ENCODE measurements at regions not wholly inside any gene's neighbourhood (a gene's known extent, or its start where the extent isn't known, plus 50 kb on each side); places are given as distances from the start of the nearest gene placed in this dataset.
"Not testable (repeated sequence)": the region's sequence is repeated elsewhere in the genome, so short reads cannot be mapped to it uniquely, and the experiment has no call there.

DNA sequence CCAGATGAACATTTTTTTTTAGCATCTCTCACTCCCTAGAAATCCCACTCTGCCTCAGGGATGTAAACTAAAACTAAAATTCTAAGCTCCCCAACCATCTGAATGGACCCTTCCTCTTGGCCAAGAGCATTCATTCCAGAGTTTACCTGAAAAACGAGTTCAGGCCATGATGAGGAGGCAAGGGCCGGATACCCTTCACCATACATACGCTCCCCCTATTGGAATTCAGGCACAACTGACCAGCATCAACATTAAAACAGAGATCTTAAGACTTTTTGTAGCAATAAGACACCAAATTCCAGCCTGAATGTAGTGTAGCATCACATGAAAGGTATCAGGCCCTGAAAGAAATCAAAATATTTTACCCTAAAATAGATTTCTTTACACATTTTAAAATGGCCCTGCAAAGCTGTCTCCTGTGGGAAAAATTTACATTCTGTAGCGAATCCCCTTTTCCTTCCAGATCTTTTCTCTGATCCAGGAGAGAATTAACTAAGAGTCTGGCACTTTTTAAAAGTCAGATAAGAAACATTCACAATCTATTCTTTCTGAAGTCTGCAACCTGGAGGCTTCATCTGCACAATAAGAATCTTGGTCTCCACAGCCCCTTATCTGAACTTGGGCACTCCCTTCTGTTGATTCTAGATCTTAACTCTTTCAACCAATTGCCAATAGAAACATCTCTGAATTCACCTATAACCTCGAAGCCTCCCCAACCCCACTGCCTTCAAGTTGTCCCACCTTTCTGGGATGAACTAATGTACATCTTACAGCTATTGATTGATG lies 888.5 kb downstream of the UQCRFS1 start:
- no peak for DNase-seq (ENCODE audit: low spot score)

DNA sequence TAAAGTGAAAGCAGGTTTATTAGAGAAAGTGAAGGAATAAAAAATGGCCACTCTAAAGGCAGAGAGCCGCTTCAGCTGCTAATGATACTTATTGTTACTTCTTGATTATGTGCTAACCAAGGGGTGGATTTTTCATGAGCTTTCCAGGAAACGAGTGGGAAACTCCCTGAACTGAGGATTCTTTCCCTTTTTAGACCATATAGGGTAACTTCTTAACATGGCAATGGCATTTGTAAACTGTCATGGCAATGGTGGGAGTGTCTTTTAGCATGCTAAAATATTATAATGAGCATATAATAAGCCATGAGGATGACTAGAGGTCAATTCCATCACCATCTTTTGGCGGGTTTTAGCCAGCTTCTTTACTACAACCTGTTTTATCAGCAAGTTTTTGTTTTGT lies 890.0 kb downstream of the UQCRFS1 start:
- no peak for DNase-seq (ENCODE audit: low spot score)

DNA sequence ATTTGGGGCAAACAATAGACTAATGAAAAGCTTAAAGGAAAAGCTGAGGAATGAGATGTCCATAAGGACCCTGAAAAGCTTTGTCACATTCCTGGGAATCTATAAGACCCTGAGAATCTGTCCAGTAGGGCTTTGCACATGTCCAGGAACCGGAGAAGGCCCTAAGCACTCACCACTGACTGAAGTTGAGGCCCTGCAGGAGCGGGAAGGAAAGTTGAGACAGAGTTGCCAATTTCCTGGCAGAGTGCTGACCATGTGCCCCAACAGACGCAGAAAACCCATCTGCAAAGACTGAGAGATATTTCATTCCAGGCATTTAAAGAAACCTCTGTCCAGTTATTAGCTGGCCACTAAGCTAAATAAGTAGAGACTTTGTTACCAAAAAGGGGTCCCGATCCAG lies 890.5 kb downstream of the UQCRFS1 start:
- no peak for DNase-seq (ENCODE audit: low spot score)

DNA sequence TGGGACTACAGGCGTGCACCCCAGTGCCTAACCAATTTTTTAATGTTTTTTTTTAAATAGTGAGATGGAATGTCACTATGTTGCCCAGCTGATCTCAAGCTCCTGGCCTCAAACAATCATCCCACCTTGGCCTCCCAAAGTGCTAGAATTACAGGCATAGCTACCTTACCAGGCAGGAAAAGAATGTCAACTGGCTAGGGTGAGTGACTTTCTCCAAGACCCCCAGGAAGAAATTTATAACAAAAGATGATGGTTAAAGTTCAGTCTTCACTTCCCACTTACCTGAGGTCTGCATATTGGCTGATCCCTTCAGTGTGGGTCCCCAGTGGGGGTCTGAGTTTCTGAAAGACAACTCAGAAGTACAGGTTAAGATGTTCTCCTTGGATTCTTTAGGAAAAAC lies 893.0 kb downstream of the UQCRFS1 start:
- no peak for DNase-seq (ENCODE audit: low spot score)

DNA sequence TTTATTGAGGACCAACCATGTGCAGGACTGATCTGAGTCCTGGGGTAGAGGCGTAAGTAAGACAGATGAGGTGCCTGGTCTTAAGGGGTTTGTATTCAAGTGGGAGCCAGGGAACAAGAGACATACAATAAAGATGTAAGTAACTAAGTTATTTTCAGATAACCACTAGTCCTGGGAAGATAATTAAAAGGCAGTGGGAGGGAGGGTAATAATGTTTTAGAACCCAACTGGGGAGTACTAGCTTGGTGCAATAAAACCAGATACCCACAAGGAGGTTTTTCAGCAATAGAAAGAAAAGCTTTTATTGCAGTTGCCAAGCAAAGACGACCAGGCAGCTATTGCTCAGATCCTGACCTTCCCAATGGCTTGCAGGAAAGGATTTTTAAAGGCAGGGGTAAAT lies 893.7 kb downstream of the UQCRFS1 start:
- no peak for DNase-seq (ENCODE audit: low spot score)

DNA sequence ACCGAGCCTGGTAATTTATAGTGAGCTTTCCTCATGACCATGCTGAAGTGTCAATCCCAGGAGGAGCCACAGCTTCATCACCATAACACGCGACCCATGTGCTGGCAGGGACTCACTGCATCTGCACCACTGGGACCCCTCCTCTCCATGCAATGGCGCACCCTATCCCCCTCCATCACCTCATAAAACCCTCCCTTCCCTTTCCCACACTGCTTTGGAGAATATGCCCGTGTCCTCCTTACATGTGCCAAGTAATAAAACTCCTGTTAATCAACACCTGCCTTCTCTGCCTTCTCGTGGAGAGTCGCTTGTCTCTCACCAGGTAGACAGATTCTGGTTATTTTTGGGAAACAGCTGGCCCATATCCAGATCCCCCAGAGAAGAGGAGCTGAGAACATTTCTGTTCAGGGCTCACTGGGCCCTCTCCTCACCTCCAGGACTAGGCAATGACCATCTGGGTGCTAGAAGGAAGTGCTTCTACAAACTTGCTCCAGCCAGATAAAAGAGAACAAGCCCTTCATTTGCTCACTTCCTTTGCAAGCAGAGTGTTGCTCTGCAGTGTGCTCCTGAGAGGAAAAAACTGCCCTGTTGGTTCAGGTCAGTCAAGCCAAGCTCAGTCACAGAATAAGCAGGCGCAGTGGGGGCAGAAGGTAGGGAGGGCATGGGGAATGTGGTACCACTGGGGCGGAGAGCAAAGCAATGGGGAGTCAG lies 894.3 kb downstream of the UQCRFS1 start:
- DNase-seq (ENCODE audit: low spot score), result no peak

DNA sequence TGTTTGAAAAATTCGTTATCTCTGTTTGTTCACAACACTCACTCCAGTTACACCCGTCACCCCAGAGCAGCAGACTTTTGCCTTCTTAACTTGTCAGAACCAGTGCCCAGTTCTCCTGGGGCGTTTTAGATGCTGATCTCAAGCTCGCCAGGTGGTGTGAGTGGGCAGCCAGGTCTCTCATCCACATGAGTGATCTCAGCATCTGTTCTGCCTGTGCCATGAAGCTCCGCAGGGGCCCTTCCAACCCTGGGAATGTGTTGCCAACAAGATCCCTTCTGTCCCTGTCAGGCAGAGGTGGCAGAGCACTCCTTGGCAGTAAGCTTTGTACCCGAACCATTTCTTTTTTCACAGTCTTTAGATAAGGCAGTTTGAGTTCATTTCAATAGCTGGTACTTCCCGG lies 896.5 kb downstream of the UQCRFS1 start:
- DNase-seq (ENCODE audit: low spot score), result no peak

DNA sequence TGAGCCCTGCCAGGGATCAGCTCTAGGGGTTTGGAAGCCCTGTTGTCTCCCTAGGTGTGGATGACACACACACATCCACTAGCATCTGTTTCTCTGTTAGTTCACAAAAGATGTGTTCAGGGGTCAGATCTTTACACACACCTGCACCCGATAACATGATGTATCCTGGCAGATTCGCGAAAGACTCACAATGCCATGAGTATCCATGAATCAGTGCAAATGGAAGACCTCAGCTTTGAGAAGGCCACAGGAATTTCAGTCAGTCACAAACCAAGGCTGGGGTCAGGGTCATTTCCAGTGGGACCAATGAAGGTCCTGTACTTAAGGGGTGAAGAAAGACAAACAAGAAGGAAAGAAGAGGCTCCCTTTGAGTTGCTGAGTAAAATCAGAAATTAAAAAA lies 898.2 kb downstream of the UQCRFS1 start:
- DNase-seq (ENCODE audit: low spot score), result no peak

DNA sequence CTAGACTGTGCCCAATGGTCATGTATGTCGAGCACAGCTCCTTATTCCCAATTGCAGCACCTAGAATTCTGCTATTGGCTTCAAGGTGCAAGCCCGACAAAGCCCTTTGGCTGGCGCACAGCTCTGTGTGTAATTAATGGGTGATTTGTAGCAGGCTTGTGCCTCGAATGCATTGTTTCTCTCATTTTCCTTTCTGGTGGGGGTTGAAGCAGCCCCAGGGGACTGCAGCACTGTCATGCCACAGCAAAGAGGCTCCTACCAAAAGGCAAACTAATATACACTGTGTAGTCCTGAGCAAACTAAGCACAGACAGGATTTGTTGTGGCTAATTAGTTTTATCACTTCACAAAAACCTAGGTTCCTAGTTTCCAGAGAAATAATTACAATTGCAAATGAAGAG lies 898.7 kb downstream of the UQCRFS1 start:
- DNase-seq (ENCODE audit: low spot score), result no peak

DNA sequence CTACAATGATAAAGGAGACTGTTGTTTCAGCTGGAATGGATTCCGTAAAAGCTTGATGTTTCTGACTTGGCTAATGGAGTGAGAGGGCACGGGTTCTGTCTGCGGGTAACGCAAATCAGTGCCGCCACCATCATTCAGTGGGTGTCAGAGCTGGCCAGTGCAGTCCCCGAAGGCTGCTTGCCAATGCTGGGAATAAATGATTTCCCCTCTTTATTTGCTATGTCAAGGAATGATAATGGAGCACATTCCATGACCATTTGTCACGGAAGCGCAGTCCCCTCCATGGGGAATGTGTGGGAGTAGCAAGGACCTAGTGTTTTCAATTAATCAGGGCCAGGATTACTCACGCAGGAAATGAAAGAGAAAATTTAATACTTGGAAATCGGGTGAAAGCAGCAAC lies 899.3 kb downstream of the UQCRFS1 start:
- DNase-seq (ENCODE audit: low spot score), result no peak

DNA sequence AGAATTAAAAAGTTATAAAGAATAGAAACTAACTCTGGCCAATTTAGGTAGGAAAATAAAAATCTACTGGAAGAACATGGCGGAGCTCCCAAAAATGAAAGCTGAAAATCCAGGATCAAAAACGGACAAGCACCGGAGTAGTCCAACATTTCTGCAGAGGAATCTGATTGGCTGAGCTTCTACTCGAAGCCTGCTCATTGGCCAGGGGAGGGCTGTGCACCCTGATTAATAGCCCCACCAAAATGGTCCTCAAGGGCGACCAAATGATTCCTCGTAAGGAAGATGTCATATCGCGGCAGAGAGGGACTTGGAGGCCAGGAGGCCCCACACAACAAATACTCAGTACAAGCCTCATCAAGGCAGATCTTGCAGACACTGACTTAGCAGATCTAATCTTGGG lies 900.7 kb downstream of the UQCRFS1 start:
- DNase-seq (ENCODE audit: low spot score), result no peak

DNA sequence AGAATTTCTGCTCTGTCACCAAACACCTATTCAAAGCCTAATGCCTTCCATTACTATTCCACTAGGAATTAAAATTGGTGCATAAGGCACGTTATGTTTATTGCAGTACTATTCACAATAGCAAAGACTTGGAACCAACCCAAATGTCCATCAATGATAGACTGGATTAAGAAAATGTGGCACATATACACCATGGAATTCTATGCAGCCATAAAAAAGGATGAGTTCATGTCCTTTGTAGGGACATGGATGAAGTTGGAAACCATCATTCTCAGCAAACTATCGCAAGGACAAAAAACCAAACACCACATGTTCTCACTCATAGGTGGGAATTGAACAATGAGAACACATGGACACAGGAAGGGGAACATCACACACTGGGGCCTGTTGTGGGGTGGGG lies 902.1 kb downstream of the UQCRFS1 start:
- DNase-seq (ENCODE audit: low spot score), result not testable (repeated sequence)

DNA sequence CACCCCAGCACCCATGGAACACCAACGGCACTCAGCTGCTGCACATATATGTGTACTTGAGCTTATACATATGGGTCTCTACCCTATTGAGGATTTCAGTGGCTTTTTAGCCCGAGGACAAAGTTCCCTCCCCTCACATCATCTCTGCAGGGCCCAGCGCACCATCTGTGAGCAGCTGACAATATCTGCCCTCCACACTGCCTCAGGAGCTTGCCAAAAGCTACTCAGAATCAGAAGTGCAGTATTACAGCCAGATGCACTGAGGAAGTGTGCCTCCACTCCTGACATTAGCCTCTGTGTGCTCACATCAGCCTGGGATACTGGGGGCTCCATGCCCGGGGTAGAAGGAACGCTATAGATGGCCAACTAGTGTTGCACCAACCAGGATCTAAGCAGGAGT lies 903.9 kb downstream of the UQCRFS1 start:
- no peak for DNase-seq (ENCODE audit: low spot score)

DNA sequence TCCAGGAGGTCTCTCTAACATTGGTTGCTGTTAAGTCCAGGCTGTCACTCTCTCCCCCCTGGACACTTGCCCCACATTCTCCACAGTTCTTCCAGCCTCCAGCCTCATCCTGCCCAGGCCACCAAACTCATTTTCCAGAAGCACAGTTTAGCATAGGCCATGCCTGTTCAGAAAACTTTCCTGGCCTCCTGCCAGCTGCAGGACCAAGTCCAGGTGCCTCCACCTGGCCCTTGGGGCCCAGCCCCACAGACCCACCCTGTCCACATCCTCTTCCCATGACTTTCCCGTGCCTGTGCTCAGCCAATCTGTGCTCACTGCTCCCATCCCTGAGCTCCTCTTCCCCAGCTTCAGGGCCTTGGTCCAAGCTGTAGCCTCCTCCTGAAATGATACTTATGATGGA lies 905.0 kb downstream of the UQCRFS1 start:
- no peak for DNase-seq (ENCODE audit: low spot score)

DNA sequence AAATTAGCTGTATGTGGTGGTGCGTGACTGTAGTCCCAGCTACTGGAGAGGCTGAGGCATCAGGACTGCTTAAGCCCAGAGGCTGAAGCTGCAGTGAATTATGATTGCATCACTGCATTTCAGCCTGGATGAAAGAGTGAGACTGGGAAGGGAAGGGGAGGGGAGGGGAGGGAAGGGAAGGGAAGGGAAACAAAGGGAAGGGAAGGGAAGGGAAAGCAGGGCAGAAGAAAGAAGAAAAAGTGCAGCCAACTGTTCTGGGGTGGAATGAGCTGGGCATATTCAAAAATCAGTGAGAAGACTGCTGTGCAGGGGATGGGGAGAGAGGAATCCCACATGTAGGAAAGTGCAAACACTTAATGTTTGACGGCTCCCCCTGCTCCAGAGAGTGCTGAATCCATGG lies 905.5 kb downstream of the UQCRFS1 start:
- no peak for DNase-seq (ENCODE audit: low spot score)

DNA sequence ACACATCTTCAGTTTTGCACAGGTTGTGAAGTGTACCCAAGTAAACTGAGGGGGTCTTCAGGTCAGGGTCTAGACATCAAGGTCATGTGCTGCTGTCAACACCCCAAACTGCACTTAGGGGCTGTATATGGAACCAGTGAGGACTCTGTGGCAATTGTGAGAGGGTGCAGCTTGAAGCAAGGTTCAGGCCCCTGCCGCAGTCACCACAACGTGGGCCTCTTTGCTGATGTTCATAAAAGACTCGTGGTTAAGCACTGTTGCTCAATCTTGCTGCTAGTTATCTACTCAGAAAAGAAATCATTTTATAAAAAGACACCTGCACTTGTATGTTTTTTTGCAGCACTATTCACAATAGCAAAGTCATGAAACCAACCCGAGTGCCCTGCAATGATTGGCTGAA lies 907.4 kb downstream of the UQCRFS1 start:
- DNase-seq (ENCODE audit: low spot score), result no peak

DNA sequence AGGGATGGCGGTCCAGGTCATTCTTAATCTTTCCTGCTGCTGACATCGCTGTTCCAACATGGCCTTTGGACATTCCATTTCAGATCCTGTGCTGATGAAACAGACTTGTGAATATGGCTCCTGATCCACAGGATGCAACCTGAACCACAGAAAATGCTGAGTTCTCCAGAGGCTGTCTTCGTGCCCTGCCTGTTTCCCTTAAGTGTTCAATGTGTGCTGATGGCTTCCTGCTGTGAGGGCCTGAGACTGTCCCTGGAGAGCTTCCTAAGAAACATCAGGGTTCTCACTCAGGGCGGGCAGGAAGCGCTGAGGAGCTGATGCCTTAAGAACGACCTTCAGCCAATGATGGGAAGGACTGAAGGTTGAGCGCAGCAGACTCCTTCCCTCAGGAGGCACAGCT lies 909.4 kb downstream of the UQCRFS1 start:
- no peak for DNase-seq (ENCODE audit: low spot score)

DNA sequence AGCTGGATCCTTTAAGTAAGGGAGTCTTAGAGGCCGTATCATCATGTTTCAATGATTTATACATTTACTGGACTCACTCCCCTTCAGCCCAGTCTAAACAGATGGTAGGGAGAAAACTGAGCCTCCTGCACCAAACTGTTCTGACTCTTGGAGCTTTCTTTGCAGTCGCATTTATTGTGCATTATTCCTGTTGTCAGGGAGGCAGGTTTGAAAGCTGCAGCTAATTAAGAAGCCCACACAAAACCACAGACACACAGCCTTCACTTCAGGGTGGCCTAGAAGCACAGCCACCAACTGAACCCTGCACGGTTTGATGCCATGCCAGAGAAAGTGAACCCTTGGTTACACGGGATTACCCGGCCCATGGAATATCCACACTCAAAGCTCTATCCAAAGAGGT lies 911.0 kb downstream of the UQCRFS1 start:
- DNase-seq (ENCODE audit: low spot score), result no peak

DNA sequence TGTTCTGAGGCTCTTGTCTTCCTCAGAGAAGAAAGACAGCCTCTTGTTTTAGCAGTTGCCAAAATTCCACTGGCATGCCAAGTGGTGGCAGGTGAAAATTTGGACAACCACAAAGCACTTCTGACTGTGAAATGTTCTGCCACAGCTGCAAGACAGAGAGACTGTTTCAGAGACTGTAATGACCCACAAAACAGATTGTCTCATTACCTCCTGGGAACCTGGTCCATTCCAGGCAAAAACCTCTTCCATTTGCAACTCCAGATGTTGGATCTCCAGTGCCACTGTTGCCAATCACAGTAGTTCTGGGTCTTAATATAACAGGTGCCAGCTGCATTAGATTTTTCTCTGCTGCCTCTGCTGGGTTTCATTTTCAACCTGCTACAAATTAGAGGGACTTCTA lies 911.5 kb downstream of the UQCRFS1 start:
- DNase-seq (ENCODE audit: low spot score), result no peak

DNA sequence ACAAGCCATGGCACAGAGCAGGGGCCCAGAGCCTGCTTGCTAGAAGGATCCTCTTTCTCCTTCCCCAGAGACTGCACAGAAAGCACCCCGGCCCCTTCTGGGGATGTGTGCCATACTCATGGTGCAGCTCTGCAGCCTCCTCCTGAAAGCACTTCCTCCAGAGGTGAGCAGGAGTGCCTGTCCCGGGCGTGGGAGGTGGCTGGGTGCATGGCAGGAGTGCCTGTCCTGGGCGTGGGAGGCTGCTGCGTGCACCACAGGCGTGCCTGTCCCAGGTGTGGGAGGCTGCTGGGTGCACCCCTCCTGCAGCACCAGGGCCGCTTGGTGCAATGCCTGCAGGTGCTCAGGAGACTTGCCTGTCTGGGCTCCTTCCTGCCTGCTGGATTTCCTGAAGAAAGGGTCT lies 913.3 kb downstream of the UQCRFS1 start:
- no peak for DNase-seq (ENCODE audit: low spot score)

DNA sequence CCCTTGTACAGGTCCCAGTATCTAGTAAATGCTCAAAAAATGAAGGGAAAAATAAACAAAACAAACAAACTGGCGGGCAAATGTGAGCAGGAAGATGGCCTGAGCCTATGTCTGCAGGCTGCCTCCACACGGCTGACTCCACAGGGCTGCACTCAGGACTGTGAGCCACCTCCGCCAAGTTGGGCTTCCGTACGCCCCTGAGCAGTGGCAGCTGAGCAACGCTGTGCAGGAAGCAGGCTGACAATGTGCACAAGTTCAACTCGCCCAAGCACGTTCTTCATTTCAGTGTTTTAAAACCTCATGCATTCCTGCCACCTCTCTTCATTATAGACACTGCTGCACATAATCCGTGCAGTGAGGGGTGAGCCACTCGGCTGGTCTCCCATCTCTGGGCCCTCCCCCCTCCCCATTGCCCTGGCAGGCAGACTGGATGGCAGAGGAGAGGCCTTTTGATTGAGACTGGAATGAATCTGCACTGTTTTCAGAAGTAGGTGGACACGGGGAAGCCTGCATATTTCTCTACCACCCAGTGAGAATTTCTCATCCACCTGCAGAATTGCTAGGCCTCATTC lies 915.3 kb downstream of the UQCRFS1 start:
- DNase-seq (ENCODE audit: low spot score), result no peak

DNA sequence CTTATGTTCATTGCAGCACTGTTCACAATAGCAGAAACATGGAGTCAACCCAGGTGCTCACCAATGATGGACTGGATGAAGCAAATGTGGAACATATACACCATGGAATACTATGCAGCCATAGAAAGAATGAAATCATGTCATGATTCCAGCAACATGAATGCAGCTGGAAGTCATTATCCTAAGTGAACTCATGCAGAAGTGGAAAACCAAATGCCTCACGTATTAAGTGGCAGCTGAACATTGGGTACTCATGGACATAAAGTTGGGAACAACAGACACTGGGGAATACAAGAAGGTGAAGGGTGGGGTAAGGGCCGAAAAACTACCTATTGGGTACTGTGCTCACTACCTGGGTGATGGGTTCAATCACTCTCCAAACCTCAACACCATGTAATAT lies 915.9 kb downstream of the UQCRFS1 start:
- no peak for DNase-seq (ENCODE audit: low spot score)

DNA sequence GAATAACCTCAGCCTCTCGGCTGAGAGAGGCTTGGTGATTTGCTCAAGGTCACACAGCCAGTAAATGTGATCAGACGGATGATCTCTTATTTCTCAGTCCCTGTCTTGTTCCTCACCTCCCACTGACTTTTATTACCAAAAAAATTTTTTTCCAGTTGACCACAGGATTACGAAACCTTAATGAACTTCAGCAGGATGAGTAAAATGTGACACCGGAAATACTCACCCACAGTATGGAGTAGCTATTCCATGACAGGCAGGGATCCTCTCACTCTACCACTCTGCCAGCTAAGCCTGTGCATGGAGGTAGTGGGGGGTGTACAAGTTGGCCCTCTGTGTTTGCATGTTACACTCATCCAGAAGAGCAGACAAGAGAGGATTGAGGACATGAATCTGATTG lies 916.4 kb downstream of the UQCRFS1 start:
- no peak for DNase-seq (ENCODE audit: low spot score)

DNA sequence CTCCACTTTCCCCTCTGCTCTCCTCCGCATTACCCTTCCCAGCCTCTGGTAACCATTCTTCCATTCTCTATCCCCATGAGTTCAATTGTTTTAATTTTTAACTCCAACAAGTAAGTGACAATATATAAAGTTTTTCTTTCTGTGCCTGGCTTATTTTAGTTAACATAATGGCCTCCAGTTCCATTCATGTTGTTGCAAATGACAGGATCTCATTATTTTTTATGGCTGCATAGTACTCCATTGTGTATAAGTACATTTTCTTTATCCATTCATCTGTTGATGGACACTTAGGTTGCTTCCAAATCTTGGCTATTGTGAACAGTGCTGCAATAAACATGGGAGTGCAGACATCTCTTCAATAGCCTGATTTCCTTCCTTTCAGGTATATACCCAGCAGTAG lies 918.0 kb downstream of the UQCRFS1 start:
- not testable (repeated sequence) for DNase-seq (ENCODE audit: low spot score)

Data from iPS-NIHi11 (cell line).